ENCODE measurements at regions not wholly inside any gene's neighbourhood (a gene's known extent, or its start where the extent isn't known, plus 50 kb on each side); places are given as distances from the start of the nearest gene placed in this dataset.

GRCh38 chr9:26292943-26293342 is 599.7 kb downstream of the CAAP1 start:
- Histone ChIP-seq H3K9me3 (ENCODE audit: control insufficient read depth in 2 of 2, low read length in 2 of 2) (no peaks in the 10 kb centered on the region), H3K27me3 (ENCODE audit: control insufficient read depth in 1 of 2, insufficient read depth in 2 of 2, low read length in 2 of 2) (no peaks in the 10 kb centered on the region), H3K4me3 (ENCODE audit: low read length in 2 of 2) (no peak overlapping the region), H3K27ac (ENCODE audit: low read length) (no peak overlapping the region), H3K4me1 (ENCODE audit: control insufficient read depth, insufficient read depth, low read length) (no peaks in the 10 kb centered on the region), H3K9ac (ENCODE audit: low read length in 2 of 2) (no peak overlapping the region), H3K36me3 (ENCODE audit: control insufficient read depth in 2 of 2, insufficient read depth in 2 of 2, low read length in 2 of 2) (no peaks in the 10 kb centered on the region)

- H3K4me1 ChIP-seq (ENCODE audit: control insufficient read depth, insufficient read depth, low read length), result no peaks in the 10 kb centered on the region
- H3K9ac ChIP-seq (ENCODE audit: low read length in 2 of 2), result no peak overlapping the region
- no peaks in the 10 kb centered on the region for H3K9me3 ChIP-seq (ENCODE audit: control insufficient read depth in 2 of 2, low read length in 2 of 2)
- H3K27ac ChIP-seq (ENCODE audit: low read length), result no peak overlapping the region
- no peaks in the 10 kb centered on the region for H3K27me3 ChIP-seq (ENCODE audit: control insufficient read depth in 1 of 2, insufficient read depth in 2 of 2, low read length in 2 of 2)
- no peak overlapping the region for H3K4me3 ChIP-seq (ENCODE audit: low read length in 2 of 2)
- H3K36me3 ChIP-seq (ENCODE audit: control insufficient read depth in 2 of 2, insufficient read depth in 2 of 2, low read length in 2 of 2), result no peaks in the 10 kb centered on the region
Observed at GRCh38 chr9:26271495-26272122, 593.4 kb upstream of the TUSC1 start.

GRCh38 chr9:26266146-26266793 is 588.0 kb upstream of the TUSC1 start:
- Histone ChIP-seq H3K27me3 (ENCODE audit: control insufficient read depth in 1 of 2, insufficient read depth in 2 of 2, low read length in 2 of 2) (no peaks in the 10 kb centered on the region), H3K9me3 (ENCODE audit: control insufficient read depth in 2 of 2, low read length in 2 of 2) (no peaks in the 10 kb centered on the region), H3K4me1 (ENCODE audit: control insufficient read depth, insufficient read depth, low read length) (no peaks in the 10 kb centered on the region), H3K36me3 (ENCODE audit: control insufficient read depth in 2 of 2, insufficient read depth in 2 of 2, low read length in 2 of 2) (no peaks in the 10 kb centered on the region), H3K4me3 (ENCODE audit: low read length in 2 of 2) (no peak overlapping the region), H3K9ac (ENCODE audit: low read length in 2 of 2) (no peak overlapping the region), H3K27ac (ENCODE audit: low read length) (no peak overlapping the region)

GRCh38 chr9:26264709-26265601 is 586.7 kb upstream of the TUSC1 start:
- Histone ChIP-seq H3K27me3 (ENCODE audit: control insufficient read depth in 1 of 2, insufficient read depth in 2 of 2, low read length in 2 of 2) (no peaks in the 10 kb centered on the region), H3K36me3 (ENCODE audit: control insufficient read depth in 2 of 2, insufficient read depth in 2 of 2, low read length in 2 of 2) (no peaks in the 10 kb centered on the region), H3K4me1 (ENCODE audit: control insufficient read depth, insufficient read depth, low read length) (no peaks in the 10 kb centered on the region), H3K9ac (ENCODE audit: low read length in 2 of 2) (no peak overlapping the region), H3K4me3 (ENCODE audit: low read length in 2 of 2) (no peak overlapping the region), H3K9me3 (ENCODE audit: control insufficient read depth in 2 of 2, low read length in 2 of 2) (no peaks in the 10 kb centered on the region), H3K27ac (ENCODE audit: low read length) (no peak overlapping the region)

GRCh38 chr9:26263478-26263877 is 585.2 kb upstream of the TUSC1 start:
- no peaks in the 10 kb centered on the region for H3K27me3 ChIP-seq (ENCODE audit: control insufficient read depth in 1 of 2, insufficient read depth in 2 of 2, low read length in 2 of 2)
- H3K9ac ChIP-seq (ENCODE audit: low read length in 2 of 2), result no peak overlapping the region
- no peaks in the 10 kb centered on the region for H3K9me3 ChIP-seq (ENCODE audit: control insufficient read depth in 2 of 2, low read length in 2 of 2)
- H3K4me1 ChIP-seq (ENCODE audit: control insufficient read depth, insufficient read depth, low read length), result no peaks in the 10 kb centered on the region
- no peak overlapping the region for H3K27ac ChIP-seq (ENCODE audit: low read length)
- no peaks in the 10 kb centered on the region for H3K36me3 ChIP-seq (ENCODE audit: control insufficient read depth in 2 of 2, insufficient read depth in 2 of 2, low read length in 2 of 2)
- no peak overlapping the region for H3K4me3 ChIP-seq (ENCODE audit: low read length in 2 of 2)

- Histone ChIP-seq H3K27me3 (ENCODE audit: control insufficient read depth in 1 of 2, insufficient read depth in 2 of 2, low read length in 2 of 2) (no peaks in the 10 kb centered on the region), H3K9me3 (ENCODE audit: control insufficient read depth in 2 of 2, low read length in 2 of 2) (no peaks in the 10 kb centered on the region), H3K9ac (ENCODE audit: low read length in 2 of 2) (no peak overlapping the region), H3K4me1 (ENCODE audit: control insufficient read depth, insufficient read depth, low read length) (no peaks in the 10 kb centered on the region), H3K36me3 (ENCODE audit: control insufficient read depth in 2 of 2, insufficient read depth in 2 of 2, low read length in 2 of 2) (no peaks in the 10 kb centered on the region), H3K4me3 (ENCODE audit: low read length in 2 of 2) (no peak overlapping the region), H3K27ac (ENCODE audit: low read length) (no peak overlapping the region)
Observed at GRCh38 chr9:26262421-26263107, 584.3 kb upstream of the TUSC1 start.

- Histone ChIP-seq H3K27me3 (ENCODE audit: control insufficient read depth in 1 of 2, insufficient read depth in 2 of 2, low read length in 2 of 2) (no peaks in the 10 kb centered on the region), H3K9me3 (ENCODE audit: control insufficient read depth in 2 of 2, low read length in 2 of 2) (no peaks in the 10 kb centered on the region), H3K4me1 (ENCODE audit: control insufficient read depth, insufficient read depth, low read length) (no peaks in the 10 kb centered on the region), H3K36me3 (ENCODE audit: control insufficient read depth in 2 of 2, insufficient read depth in 2 of 2, low read length in 2 of 2) (no peaks in the 10 kb centered on the region), H3K4me3 (ENCODE audit: low read length in 2 of 2) (no peak overlapping the region), H3K9ac (ENCODE audit: low read length in 2 of 2) (no peak overlapping the region), H3K27ac (ENCODE audit: low read length) (no peak overlapping the region)
Observed at GRCh38 chr9:26261503-26262330, 583.5 kb upstream of the TUSC1 start.

GRCh38 chr9:26260238-26260637 is 582.0 kb upstream of the TUSC1 start:
- Histone ChIP-seq H3K9ac (ENCODE audit: low read length in 2 of 2) (no peak overlapping the region), H3K36me3 (ENCODE audit: control insufficient read depth in 2 of 2, insufficient read depth in 2 of 2, low read length in 2 of 2) (no peaks in the 10 kb centered on the region), H3K4me3 (ENCODE audit: low read length in 2 of 2) (no peak overlapping the region), H3K9me3 (ENCODE audit: control insufficient read depth in 2 of 2, low read length in 2 of 2) (no peaks in the 10 kb centered on the region), H3K27me3 (ENCODE audit: control insufficient read depth in 1 of 2, insufficient read depth in 2 of 2, low read length in 2 of 2) (no peaks in the 10 kb centered on the region), H3K4me1 (ENCODE audit: control insufficient read depth, insufficient read depth, low read length) (no peaks in the 10 kb centered on the region), H3K27ac (ENCODE audit: low read length) (no peak overlapping the region)

- Histone ChIP-seq H3K27ac (ENCODE audit: low read length) (no peak overlapping the region), H3K4me3 (ENCODE audit: low read length in 2 of 2) (no peak overlapping the region), H3K36me3 (ENCODE audit: control insufficient read depth in 2 of 2, insufficient read depth in 2 of 2, low read length in 2 of 2) (no peaks in the 10 kb centered on the region), H3K9me3 (ENCODE audit: control insufficient read depth in 2 of 2, low read length in 2 of 2) (no peaks in the 10 kb centered on the region), H3K9ac (ENCODE audit: low read length in 2 of 2) (no peak overlapping the region), H3K4me1 (ENCODE audit: control insufficient read depth, insufficient read depth, low read length) (no peaks in the 10 kb centered on the region), H3K27me3 (ENCODE audit: control insufficient read depth in 1 of 2, insufficient read depth in 2 of 2, low read length in 2 of 2) (no peaks in the 10 kb centered on the region)
Observed at GRCh38 chr9:26247861-26248260, 569.6 kb upstream of the TUSC1 start.
